OCI-LY7 (cell line): ENCODE measurements at regions not wholly inside any gene's neighbourhood (a gene's known extent, or its start where the extent isn't known, plus 50 kb on each side); places are given as distances from the start of the nearest gene placed in this dataset.

Experiments
- EZH2phosphoT487 ChIP-seq: fragments of 200-600 bp; sonication (generic); IDR thresholded peaks from 2 replicates; pipeline ENCODE4 v1.6.1; 2018; ENCODE audit warnings: low read depth, borderline replicate concordance, mild to moderate bottlenecking, mixed run types, antibody characterized with exemption, low read length, moderate library complexity, mixed read lengths
- TF ChIP-seq, protein P1 (sequence below): fragments of 200-600 bp; sonication (generic); conservative IDR thresholded peaks from 2 replicates; pipeline ENCODE4 v1.5.1; 2014; ENCODE audit warnings: mild to moderate bottlenecking, antibody characterized with exemption, low read length, moderate library complexity, mixed read lengths

DNA sequence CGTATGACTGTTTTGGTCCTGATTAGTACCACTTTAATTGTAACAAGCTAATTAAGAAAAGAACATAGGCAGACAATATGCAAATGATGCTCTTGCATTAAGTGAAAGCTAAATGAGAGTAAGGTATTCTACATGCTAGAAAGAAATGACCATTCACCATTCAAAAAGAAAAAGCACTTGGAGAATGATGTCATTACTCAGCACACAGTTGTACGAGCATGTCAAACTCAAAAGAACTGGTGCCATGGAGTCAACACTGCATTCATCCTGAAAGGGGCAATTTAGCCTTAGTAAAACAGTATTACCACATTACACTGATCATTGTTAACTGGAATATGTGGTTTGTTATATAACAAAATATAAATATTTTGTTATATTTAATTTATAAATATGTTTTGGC lies 136.2 kb upstream of the CTTNBP2 start:
- TF ChIP-seq, protein P1, sequence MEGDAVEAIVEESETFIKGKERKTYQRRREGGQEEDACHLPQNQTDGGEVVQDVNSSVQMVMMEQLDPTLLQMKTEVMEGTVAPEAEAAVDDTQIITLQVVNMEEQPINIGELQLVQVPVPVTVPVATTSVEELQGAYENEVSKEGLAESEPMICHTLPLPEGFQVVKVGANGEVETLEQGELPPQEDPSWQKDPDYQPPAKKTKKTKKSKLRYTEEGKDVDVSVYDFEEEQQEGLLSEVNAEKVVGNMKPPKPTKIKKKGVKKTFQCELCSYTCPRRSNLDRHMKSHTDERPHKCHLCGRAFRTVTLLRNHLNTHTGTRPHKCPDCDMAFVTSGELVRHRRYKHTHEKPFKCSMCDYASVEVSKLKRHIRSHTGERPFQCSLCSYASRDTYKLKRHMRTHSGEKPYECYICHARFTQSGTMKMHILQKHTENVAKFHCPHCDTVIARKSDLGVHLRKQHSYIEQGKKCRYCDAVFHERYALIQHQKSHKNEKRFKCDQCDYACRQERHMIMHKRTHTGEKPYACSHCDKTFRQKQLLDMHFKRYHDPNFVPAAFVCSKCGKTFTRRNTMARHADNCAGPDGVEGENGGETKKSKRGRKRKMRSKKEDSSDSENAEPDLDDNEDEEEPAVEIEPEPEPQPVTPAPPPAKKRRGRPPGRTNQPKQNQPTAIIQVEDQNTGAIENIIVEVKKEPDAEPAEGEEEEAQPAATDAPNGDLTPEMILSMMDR = no peak
- no peak for TF ChIP-seq EZH2phosphoT487
